Caco-2 (cell line): ENCODE measurements at regions not wholly inside any gene's neighbourhood (a gene's known extent, or its start where the extent isn't known, plus 50 kb on each side); places are given as distances from the start of the nearest gene placed in this dataset.

Experiments
- BruUV-seq: library from RNA; stranded (reverse); fragments of 400-500 nt; replicated peaks from 2 replicates; lab custom pipeline; 2021; lab: Mats Ljungman, UMichigan
- CTCF ChIA-PET: fragments of 300-600 bp; sonication (Branson Sonifier 250); formaldehyde crosslinking; loops from one replicate; lab custom pipeline; 2022; ENCODE audit warnings: antibody characterized with exemption; lab: Charles Lee
- POLR2A ChIA-PET: fragments of 300-600 bp; sonication (Branson Sonifier 250); formaldehyde crosslinking; loops from one replicate; lab custom pipeline; 2022; ENCODE audit warnings: antibody characterized with exemption; lab: Charles Lee
- DNase-seq, 2 experiments: peaks; one replicate each; pipeline versions ENCODE4 v3.0.0 to v3.0.0-alpha.2; 2020 to 2022
- H3K27me3 ChIP-seq: replicated peaks from 2 replicates; pipeline ENCODE4 v1.6.0; 2011; ENCODE audit warnings: low read length; ENCODE audit not compliant: control insufficient read depth, insufficient read depth
- H3K36me3 ChIP-seq: 2 replicates; pipeline ENCODE4 v1.5.1; 2011; ENCODE audit warnings: low read length; ENCODE audit not compliant: control insufficient read depth, insufficient read depth
- H3K4me1 ChIP-seq: fragments of 250-450 bp; sonication (Bioruptor Pico); 2 replicates; pipeline ENCODE4 v1.5.1; 2020; ENCODE audit warnings: mild to moderate bottlenecking
- H3K4me3 ChIP-seq: 2 replicates; pipeline ENCODE4 v1.5.1; 2011; ENCODE audit warnings: low read depth, mild to moderate bottlenecking, control low read depth, low read length
- H3K9me3 ChIP-seq: fragments of 250-450 bp; sonication (Bioruptor Pico); 2 replicates; pipeline ENCODE4 v1.5.1; 2020; ENCODE audit warnings: mild to moderate bottlenecking, moderate library complexity
- H3K27ac Mint-ChIP-seq: one replicate; pipeline ENCODE4 v1.8.0; 2022; ENCODE audit warnings: mixed read lengths; ENCODE audit not compliant: unreplicated experiment
- H3K27me3 Mint-ChIP-seq: one replicate; pipeline ENCODE4 v1.8.0; 2022; ENCODE audit warnings: mixed read lengths; ENCODE audit not compliant: insufficient read depth, unreplicated experiment
- H3K36me3 Mint-ChIP-seq: one replicate; pipeline ENCODE4 v1.8.0; 2022; ENCODE audit warnings: mild to moderate bottlenecking, mixed read lengths; ENCODE audit not compliant: insufficient read depth, unreplicated experiment
- H3K4me1 Mint-ChIP-seq: one replicate; pipeline ENCODE4 v1.8.0; 2022; ENCODE audit warnings: low read depth, mixed read lengths; ENCODE audit not compliant: unreplicated experiment
- H3K4me3 Mint-ChIP-seq: one replicate; pipeline ENCODE4 v1.8.0; 2022; ENCODE audit warnings: mild to moderate bottlenecking, moderate library complexity, mixed read lengths; ENCODE audit not compliant: unreplicated experiment
- H3K9me3 Mint-ChIP-seq: one replicate; pipeline ENCODE4 v1.8.0; 2022; ENCODE audit warnings: mixed read lengths; ENCODE audit not compliant: unreplicated experiment
- intact Hi-C: fragments of 100-400 bp; cut with micrococcal nuclease; formaldehyde crosslinking; loops from one replicate; pipeline ENCODE4 v1.10.0; 2022; ENCODE audit not compliant: unreplicated experiment
- TF ChIP-seq, protein P1 (sequence below), 2 experiments: fragments of 200-600 bp in 1 of 2; IDR thresholded peaks; 1 replicate in 1 of 2; 2 replicates in 1 of 2; pipeline versions ENCODE4 v1.5.1 to v1.8.0; 2011 to 2022; ENCODE audit warnings: antibody characterized with exemption in 1 of 2, control low read depth in 1 of 2, inconsistent platforms in 1 of 2, low read depth in 1 of 2, low read length in 1 of 2, mild to moderate bottlenecking in 1 of 2, moderate library complexity in 1 of 2; ENCODE audit not compliant: insufficient read depth in 1 of 2, severe bottlenecking in 1 of 2, unreplicated experiment in 1 of 2

DNA sequence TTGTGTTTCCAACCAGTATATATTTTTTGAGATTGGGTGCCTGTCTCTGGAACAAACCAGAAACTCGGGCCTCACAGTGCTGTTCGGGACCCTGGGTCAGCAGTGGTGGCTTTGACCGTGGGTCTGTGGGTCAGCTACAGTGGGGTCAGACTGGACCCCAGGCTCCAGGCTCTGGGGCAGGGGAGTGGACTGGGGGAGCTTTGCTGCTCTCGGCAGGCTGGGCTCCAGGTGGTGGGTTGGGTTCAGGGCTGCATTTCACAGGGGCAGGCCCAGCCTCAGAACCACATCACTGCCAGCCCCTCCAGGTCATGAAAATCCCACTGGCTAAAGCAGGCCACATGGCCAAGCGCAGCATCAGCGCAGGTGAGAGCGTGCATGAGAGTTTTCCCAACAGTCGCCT, 1279.3 kb downstream of the BRD1 start:
- Histone ChIP-seq H3K4me1 (no peaks in the 10 kb centered on the region), H3K9me3 (no peaks in the 10 kb centered on the region), H3K36me3 (no peaks in the 10 kb centered on the region), H3K27me3 (no peaks in the 10 kb centered on the region), H3K4me3 (no peak overlapping the region)
- TF ChIP-seq, protein P1, sequence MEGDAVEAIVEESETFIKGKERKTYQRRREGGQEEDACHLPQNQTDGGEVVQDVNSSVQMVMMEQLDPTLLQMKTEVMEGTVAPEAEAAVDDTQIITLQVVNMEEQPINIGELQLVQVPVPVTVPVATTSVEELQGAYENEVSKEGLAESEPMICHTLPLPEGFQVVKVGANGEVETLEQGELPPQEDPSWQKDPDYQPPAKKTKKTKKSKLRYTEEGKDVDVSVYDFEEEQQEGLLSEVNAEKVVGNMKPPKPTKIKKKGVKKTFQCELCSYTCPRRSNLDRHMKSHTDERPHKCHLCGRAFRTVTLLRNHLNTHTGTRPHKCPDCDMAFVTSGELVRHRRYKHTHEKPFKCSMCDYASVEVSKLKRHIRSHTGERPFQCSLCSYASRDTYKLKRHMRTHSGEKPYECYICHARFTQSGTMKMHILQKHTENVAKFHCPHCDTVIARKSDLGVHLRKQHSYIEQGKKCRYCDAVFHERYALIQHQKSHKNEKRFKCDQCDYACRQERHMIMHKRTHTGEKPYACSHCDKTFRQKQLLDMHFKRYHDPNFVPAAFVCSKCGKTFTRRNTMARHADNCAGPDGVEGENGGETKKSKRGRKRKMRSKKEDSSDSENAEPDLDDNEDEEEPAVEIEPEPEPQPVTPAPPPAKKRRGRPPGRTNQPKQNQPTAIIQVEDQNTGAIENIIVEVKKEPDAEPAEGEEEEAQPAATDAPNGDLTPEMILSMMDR (IDR thresholded peaks at IDR 0.05; ENCODE audit: insufficient read depth in 1 of 2, low read depth in 1 of 2, low read length in 1 of 2, severe bottlenecking in 1 of 2, unreplicated experiment in 1 of 2) = no peak
- no TSS peak for BruUV-seq
- Mint-ChIP-seq H3K36me3 (no peaks in the 10 kb centered on the region), H3K4me1 (no peaks in the 10 kb centered on the region), H3K27me3 (peaks cover 15% of the 10 kb centered on the region), H3K9me3 (no peaks in the 10 kb centered on the region), H3K27ac (no peak overlapping the region), H3K4me3 (no peak overlapping the region)
- ChIA-PET POLR2A (no interaction called here), CTCF (no interaction called here)
- no peak for DNase-seq
- intact Hi-C loops = no loop called here

DNA sequence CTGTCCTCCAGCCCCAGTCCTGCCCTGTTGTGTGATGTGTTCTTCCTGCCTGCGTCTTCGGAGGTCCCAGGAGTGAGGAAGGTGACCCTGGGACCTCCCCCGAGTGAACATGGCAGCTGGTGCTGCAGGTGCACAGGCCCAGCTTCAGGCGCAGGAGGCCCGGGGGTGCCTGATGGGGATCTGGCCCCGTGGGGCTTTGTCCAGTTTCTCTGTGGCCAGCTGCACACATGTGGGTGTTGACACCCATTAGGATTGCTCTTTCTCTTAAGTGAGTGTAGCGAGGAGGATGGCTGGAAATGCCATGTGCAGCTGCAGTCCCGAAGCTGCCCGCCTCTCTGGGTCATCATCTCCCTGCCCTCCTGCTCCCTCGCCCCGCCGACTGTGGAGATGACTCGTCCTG, 1279.7 kb downstream of the BRD1 start:
- peaks cover 2% of the 10 kb centered on the region for H3K9me3 Mint-ChIP-seq
- no peaks in the 10 kb centered on the region for H3K4me1 Mint-ChIP-seq
- intact Hi-C loops = no loop called here
- no peaks in the 10 kb centered on the region for H3K9me3 ChIP-seq
- H3K4me3 ChIP-seq = no peak overlapping the region
- CTCF ChIA-PET = no interaction called here
- H3K27me3 ChIP-seq = no peaks in the 10 kb centered on the region
- no peak for DNase-seq
- H3K4me1 ChIP-seq = no peaks in the 10 kb centered on the region
- no peaks in the 10 kb centered on the region for H3K36me3 Mint-ChIP-seq
- POLR2A ChIA-PET = no interaction called here
- no TSS peak for BruUV-seq
- H3K27me3 Mint-ChIP-seq = peaks cover 15% of the 10 kb centered on the region
- no peak overlapping the region for H3K4me3 Mint-ChIP-seq
- no peaks in the 10 kb centered on the region for H3K36me3 ChIP-seq
- TF ChIP-seq, protein P1 (IDR thresholded peaks at IDR 0.05; ENCODE audit: insufficient read depth in 1 of 2, low read depth in 1 of 2, low read length in 1 of 2, severe bottlenecking in 1 of 2, unreplicated experiment in 1 of 2) = no peak
- H3K27ac Mint-ChIP-seq = no peak overlapping the region

DNA sequence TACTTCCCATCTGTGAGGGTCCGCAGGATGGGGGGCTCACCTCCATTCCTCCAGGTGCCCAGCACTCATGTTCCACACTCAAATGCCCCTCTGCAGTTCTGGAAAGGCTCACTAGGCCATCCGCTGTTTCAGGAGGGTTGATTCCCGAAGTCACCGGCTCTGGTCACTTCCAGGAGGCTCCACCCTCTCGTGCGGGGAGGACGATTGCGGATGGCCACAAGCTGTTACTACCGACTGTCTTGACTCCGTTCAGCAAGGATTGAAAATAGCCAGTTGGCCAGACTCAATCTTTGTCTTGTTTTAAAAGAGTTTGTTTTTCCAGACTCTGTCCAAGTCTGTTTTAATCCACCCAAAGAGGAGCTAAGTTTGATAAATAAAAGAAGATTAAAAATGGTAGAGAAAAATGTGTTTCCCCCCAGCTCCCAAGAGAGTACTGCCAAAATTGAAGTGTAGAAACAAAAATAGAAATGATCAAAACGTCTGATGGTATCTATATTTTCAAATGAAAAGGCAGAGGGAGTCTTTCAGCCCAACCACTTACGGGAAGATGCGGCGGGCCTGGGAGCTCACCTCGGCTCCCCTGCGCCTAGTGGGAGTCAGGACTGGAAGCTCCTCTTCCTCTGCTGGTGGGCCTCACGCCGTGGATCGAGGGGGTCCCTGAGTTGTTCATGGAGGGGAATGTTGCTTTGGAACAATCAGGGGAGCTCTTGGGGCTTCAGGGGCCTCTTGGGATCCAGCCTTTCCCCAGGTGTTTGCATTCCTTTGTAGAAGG, 1280.8 kb downstream of the BRD1 start:
- Mint-ChIP-seq H3K9me3 (peaks cover 14% of the 10 kb centered on the region), H3K27me3 (peaks cover 15% of the 10 kb centered on the region), H3K36me3 (no peaks in the 10 kb centered on the region), H3K27ac (no peak overlapping the region), H3K4me3 (no peak overlapping the region), H3K4me1 (no peaks in the 10 kb centered on the region)
- TF ChIP-seq, protein P1 (IDR thresholded peaks at IDR 0.05; ENCODE audit: insufficient read depth in 1 of 2, low read depth in 1 of 2, low read length in 1 of 2, severe bottlenecking in 1 of 2, unreplicated experiment in 1 of 2) = no peak
- Histone ChIP-seq H3K4me1 (no peaks in the 10 kb centered on the region), H3K36me3 (no peaks in the 10 kb centered on the region), H3K9me3 (no peaks in the 10 kb centered on the region), H3K4me3 (no peak overlapping the region), H3K27me3 (no peaks in the 10 kb centered on the region)
- no peak for DNase-seq
- ChIA-PET CTCF (no interaction called here), POLR2A (no interaction called here)
- intact Hi-C loops = no loop called here
- BruUV-seq = no TSS peak
